Tibial nerve (tissue), 4 donors: ENCODE measurements at regions not wholly inside any gene's neighbourhood (a gene's known extent, or its start where the extent isn't known, plus 50 kb on each side); places are given as distances from the start of the nearest gene placed in this dataset.

Source experiments
- DNase-seq, 2 donors: peaks; one replicate each; pipeline ENCODE4 v3.0.0-alpha.2; 2019; ENCODE audit warnings: low spot score in 2 of 2
- H3K27ac ChIP-seq, 4 donors: fragments of 200-600 bp; sonication (generic) in 3 of 4; one replicate each; pipeline ENCODE4 v1.5.1; 2017 to 2019; ENCODE audit warnings: mild to moderate bottlenecking in 1 of 4
- H3K27me3 ChIP-seq, 2 donors: fragments of 200-600 bp; sonication (generic) in 1 of 2; one replicate each; pipeline versions ENCODE4 v1.5.1 to v1.6.0; 2017 to 2019
- H3K36me3 ChIP-seq, 3 donors: fragments of 200-600 bp; sonication (generic); one replicate each; pipeline ENCODE4 v1.5.1; 2018 to 2019
- H3K4me1 ChIP-seq, 4 donors: fragments of 200-600 bp; sonication (generic) in 3 of 4; one replicate each; pipeline ENCODE4 v1.5.1; 2017 to 2019
- H3K4me3 ChIP-seq, 4 donors: fragments of 200-600 bp; sonication (generic) in 3 of 4; one replicate each; pipeline ENCODE4 v1.5.1; 2017 to 2019; ENCODE audit warnings: mild to moderate bottlenecking in 1 of 4, moderate library complexity in 1 of 4
- H3K9me3 ChIP-seq, 4 donors: fragments of 200-600 bp; sonication (generic) in 3 of 4; one replicate each; pipeline ENCODE4 v1.5.1; 2017 to 2019
- EP300 ChIP-seq, 2 donors: sonication (generic); formaldehyde crosslinking; IDR thresholded peaks; one replicate each; pipeline ENCODE4 v1.6.1; 2017; ENCODE audit warnings: antibody characterized with exemption in 2 of 2, mild to moderate bottlenecking in 1 of 2
- POLR2A ChIP-seq, 2 donors: fragments of 450-650 bp; IDR thresholded peaks; one replicate each; pipeline ENCODE4 v1.6.1; 2017; ENCODE audit warnings: antibody characterized with exemption in 2 of 2, mild to moderate bottlenecking in 2 of 2, moderate library complexity in 2 of 2
- WGBS, 2 donors: methylation state at CpG; one replicate each; pipeline ENCODE4 v1.1.5; 2018; 5-methylcytosine and 5-hydroxymethylcytosine counted together
- TF ChIP-seq, protein P1 (sequence below), 5 experiments: fragments of 200-600 bp in 3 of 5; fragments of 450-650 bp in 2 of 5; sonication (generic) in 3 of 5; IDR thresholded peaks; one replicate each; pipeline ENCODE4 v1.5.1; 2016 to 2019; ENCODE audit warnings: antibody characterized with exemption in 5 of 5, mild to moderate bottlenecking in 3 of 5, moderate library complexity in 2 of 5

GRCh38 chr16:6362321-6362720 is 970.3 kb upstream of the RBFOX1 start:
- Histone ChIP-seq H3K36me3 (no peaks in the 10 kb centered on the region), H3K4me1 (no peaks in the 10 kb centered on the region), H3K27ac (no peak overlapping the region), H3K27me3 (no peaks in the 10 kb centered on the region), H3K9me3 (no peaks in the 10 kb centered on the region), H3K4me3 (no peak overlapping the region)
- TF ChIP-seq EP300 (IDR thresholded peaks at IDR 0.05): no peak
- TF ChIP-seq, protein P1, sequence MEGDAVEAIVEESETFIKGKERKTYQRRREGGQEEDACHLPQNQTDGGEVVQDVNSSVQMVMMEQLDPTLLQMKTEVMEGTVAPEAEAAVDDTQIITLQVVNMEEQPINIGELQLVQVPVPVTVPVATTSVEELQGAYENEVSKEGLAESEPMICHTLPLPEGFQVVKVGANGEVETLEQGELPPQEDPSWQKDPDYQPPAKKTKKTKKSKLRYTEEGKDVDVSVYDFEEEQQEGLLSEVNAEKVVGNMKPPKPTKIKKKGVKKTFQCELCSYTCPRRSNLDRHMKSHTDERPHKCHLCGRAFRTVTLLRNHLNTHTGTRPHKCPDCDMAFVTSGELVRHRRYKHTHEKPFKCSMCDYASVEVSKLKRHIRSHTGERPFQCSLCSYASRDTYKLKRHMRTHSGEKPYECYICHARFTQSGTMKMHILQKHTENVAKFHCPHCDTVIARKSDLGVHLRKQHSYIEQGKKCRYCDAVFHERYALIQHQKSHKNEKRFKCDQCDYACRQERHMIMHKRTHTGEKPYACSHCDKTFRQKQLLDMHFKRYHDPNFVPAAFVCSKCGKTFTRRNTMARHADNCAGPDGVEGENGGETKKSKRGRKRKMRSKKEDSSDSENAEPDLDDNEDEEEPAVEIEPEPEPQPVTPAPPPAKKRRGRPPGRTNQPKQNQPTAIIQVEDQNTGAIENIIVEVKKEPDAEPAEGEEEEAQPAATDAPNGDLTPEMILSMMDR (IDR thresholded peaks at IDR 0.05): no peak
- no peak for TF ChIP-seq POLR2A (IDR thresholded peaks at IDR 0.05)
- no peak for DNase-seq
- WGBS, 2 donors: 81 to 85% methylated on average over 5 of the region's 5 CpGs

DNA sequence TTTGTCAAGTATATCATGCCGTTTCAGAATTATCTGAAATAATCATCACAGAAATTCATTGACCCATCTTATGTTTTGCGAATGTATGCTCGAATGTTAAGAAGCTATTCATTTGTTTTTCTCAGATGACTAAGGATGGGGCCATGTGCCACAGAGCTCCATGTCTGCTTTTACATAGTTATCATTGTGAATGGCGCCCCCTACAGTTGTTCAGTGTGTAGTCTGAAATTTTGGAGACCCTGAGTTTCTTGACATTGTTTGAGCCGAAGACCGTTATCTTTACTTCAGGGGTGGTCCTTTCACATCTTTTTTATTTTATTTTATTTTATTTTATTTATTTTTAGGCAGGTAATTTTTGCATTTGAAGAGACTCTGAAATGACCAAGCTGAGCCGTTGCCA is 972.0 kb upstream of the RBFOX1 start:
- Histone ChIP-seq H3K9me3 (no peaks in the 10 kb centered on the region), H3K4me3 (no peak overlapping the region), H3K36me3 (no peaks in the 10 kb centered on the region), H3K27me3 (no peaks in the 10 kb centered on the region), H3K4me1 (no peaks in the 10 kb centered on the region), H3K27ac (no peak overlapping the region)
- DNase-seq: no peak
- TF ChIP-seq, protein P1 (IDR thresholded peaks at IDR 0.05): no peak
- no peak for TF ChIP-seq POLR2A (IDR thresholded peaks at IDR 0.05)
- no peak for TF ChIP-seq EP300 (IDR thresholded peaks at IDR 0.05)
- 85 to 86% methylated on average over 7 of the region's 7 CpGs for WGBS, 2 donors

DNA sequence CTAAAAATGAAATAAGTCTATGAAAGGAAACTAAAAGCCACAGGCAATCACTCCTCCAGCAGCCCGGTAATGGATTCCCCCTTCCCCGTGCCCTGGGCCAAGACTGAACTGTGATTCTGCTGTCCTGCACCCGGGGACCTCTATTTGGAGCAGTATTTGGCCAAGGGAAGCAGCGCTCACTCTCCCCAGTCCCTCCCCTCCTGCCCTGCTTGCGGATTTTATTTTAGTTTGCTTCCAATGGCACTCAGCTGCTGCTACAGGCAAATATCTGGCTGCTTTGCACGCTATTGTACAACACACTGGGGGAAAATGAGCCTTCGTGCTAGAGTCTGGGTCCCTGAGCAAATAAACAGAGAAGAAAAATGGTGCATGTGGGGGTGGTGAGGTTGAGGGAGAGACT is 975.7 kb upstream of the RBFOX1 start:
- DNase-seq: no peak
- TF ChIP-seq, protein P1 (IDR thresholded peaks at IDR 0.05): no peak
- no peak for TF ChIP-seq EP300 (IDR thresholded peaks at IDR 0.05)
- TF ChIP-seq POLR2A (IDR thresholded peaks at IDR 0.05): no peak
- Histone ChIP-seq H3K4me3 (peak overlapping the region in 2 of 4 donors; percentile 0 to 19), H3K27ac (no peak overlapping the region), H3K36me3 (no peaks in the 10 kb centered on the region), H3K27me3 (no peaks in the 10 kb centered on the region), H3K9me3 (no peaks in the 10 kb centered on the region), H3K4me1 (no peaks in the 10 kb centered on the region)
- WGBS, 2 donors: 13 to 16% methylated on average over 7 of the region's 7 CpGs

DNA sequence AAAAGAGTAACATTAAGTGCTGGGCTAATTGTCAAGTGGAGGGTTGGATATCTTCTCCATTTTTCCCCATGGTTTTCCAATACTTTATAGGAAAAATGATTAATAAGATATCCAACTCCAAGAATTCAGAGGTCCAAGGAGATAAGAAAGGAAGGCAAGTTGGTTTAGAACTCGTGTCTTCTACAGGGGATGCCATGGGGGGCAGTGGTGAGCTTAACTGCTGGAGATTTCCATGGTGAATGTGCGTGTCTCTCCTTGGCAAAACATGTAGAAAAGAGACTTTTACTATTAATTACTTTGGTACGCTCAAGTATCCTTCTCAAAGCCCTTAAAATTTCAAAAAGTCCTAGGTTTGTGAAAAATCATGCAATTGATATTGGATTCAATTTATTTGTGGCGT is 982.9 kb upstream of the RBFOX1 start:
- Histone ChIP-seq H3K27me3 (no peaks in the 10 kb centered on the region), H3K4me1 (no peaks in the 10 kb centered on the region), H3K9me3 (no peaks in the 10 kb centered on the region), H3K4me3 (no peak overlapping the region), H3K27ac (no peak overlapping the region), H3K36me3 (no peaks in the 10 kb centered on the region)
- TF ChIP-seq, protein P1 (IDR thresholded peaks at IDR 0.05): no peak
- no peak for TF ChIP-seq EP300 (IDR thresholded peaks at IDR 0.05)
- TF ChIP-seq POLR2A (IDR thresholded peaks at IDR 0.05): no peak
- 72 to 73% methylated on average over 4 of the region's 4 CpGs for WGBS, 2 donors
- DNase-seq: no peak

GRCh38 chr16:6345090-6345489 is 987.6 kb upstream of the RBFOX1 start:
- peaks cover 0 to 8% (median 0%) of the 10 kb centered on the region in 4 donors for H3K9me3 ChIP-seq
- DNase-seq: no peak
- H3K36me3 ChIP-seq: no peaks in the 10 kb centered on the region
- no peaks in the 10 kb centered on the region for H3K4me1 ChIP-seq
- no peaks in the 10 kb centered on the region for H3K27me3 ChIP-seq
- no peak overlapping the region for H3K4me3 ChIP-seq
- TF ChIP-seq EP300 (IDR thresholded peaks at IDR 0.05) (no peak), POLR2A (IDR thresholded peaks at IDR 0.05) (no peak)
- TF ChIP-seq, protein P1 (IDR thresholded peaks at IDR 0.05): no peak
- no peak overlapping the region for H3K27ac ChIP-seq
- WGBS, 2 donors: 95% methylated on average over 4 of the region's 4 CpGs
